ENCODE measurements at regions not wholly inside any gene's neighbourhood (a gene's known extent, or its start where the extent isn't known, plus 50 kb on each side); places are given as distances from the start of the nearest gene placed in this dataset.

GRCh38 chr1:89466307-89466930, 58.2 kb upstream of the LRRC8B start:
- H3K4me1 ChIP-seq (ENCODE audit: insufficient read depth), result no peaks in the 10 kb centered on the region
- H3K27ac ChIP-seq, result no peak overlapping the region
- no peaks in the 10 kb centered on the region for H3K36me3 ChIP-seq
- H3K9me3 ChIP-seq, result no peaks in the 10 kb centered on the region
- 58 to 65% (median 63%) methylated on average over 6 of the region's 6 CpGs for WGBS, 3 donors
- intact Hi-C loops (cut with DNase I), result no loop called here
- no peak for TF ChIP-seq POLR2A (IDR thresholded peaks at IDR 0.05)
- TF ChIP-seq EP300 (IDR thresholded peaks at IDR 0.05), result no peak
- TF ChIP-seq CTCF (IDR thresholded peaks at IDR 0.05), result no peak
- H3K27me3 ChIP-seq, result no peaks in the 10 kb centered on the region
- H3K4me3 ChIP-seq, result no peak overlapping the region
- no peak for DNase-seq

- DNase-seq, result no peak
- no peaks in the 10 kb centered on the region for H3K4me1 ChIP-seq (ENCODE audit: insufficient read depth)
- intact Hi-C loops (cut with DNase I), result loop anchor here in 1 of 4 donors (5.0 kb wide), 1 partner anchor 285 kb away; no protein-coding TSS in a partner anchor
- WGBS, 3 donors, result 57 to 96% (median 83%) methylated on average over 1 of the region's 1 CpG
- no peaks in the 10 kb centered on the region for H3K36me3 ChIP-seq
- H3K4me3 ChIP-seq, result no peak overlapping the region
- TF ChIP-seq POLR2A (IDR thresholded peaks at IDR 0.05), result no peak
- TF ChIP-seq EP300 (IDR thresholded peaks at IDR 0.05), result no peak
- no peak for TF ChIP-seq CTCF (IDR thresholded peaks at IDR 0.05)
- H3K9me3 ChIP-seq, result no peaks in the 10 kb centered on the region
- no peak overlapping the region for H3K27ac ChIP-seq
- no peaks in the 10 kb centered on the region for H3K27me3 ChIP-seq
These were observed 52.4 kb upstream of the LRRC8B start for GRCh38 chr1:89472253-89472652.

GRCh38 chr1:89472886-89473417, 51.7 kb upstream of the LRRC8B start:
- WGBS, 3 donors, result 67 to 85% (median 84%) methylated on average over 3 of the region's 3 CpGs
- Histone ChIP-seq H3K4me1 (ENCODE audit: insufficient read depth) (no peaks in the 10 kb centered on the region), H3K27ac (no peak overlapping the region), H3K9me3 (no peaks in the 10 kb centered on the region), H3K4me3 (no peak overlapping the region), H3K36me3 (no peaks in the 10 kb centered on the region), H3K27me3 (no peaks in the 10 kb centered on the region)
- no peak for TF ChIP-seq CTCF (IDR thresholded peaks at IDR 0.05)
- TF ChIP-seq EP300 (IDR thresholded peaks at IDR 0.05), result no peak
- TF ChIP-seq POLR2A (IDR thresholded peaks at IDR 0.05), result no peak
- no peak for DNase-seq
- intact Hi-C loops (cut with DNase I), result loop anchor here in 1 of 4 donors (5.0 kb wide), 1 partner anchor 284 kb away; no protein-coding TSS in a partner anchor
